ENCODE measurements at regions not wholly inside any gene's neighbourhood (a gene's known extent, or its start where the extent isn't known, plus 50 kb on each side); places are given as distances from the start of the nearest gene placed in this dataset.

DNA sequence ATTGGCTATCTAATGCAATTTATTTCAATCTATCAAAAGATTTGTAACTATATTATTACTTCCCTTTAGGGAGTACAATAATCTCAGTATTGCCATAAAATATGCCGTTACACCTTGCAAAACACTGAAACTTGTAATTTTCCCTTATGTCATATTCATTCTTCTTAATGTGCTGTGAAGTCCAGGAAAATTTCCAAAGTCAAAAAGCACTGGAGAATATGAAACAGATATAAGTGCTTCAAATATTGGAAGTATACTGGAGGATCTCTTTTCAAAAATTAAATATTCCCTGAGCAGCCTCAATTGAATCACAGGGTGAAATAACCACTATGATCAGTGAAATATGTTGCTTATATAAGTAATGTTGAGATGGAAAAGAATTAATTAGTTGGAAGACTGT, 356.0 kb downstream of the PPP1R3A start:
- TF ChIP-seq, protein P1, sequence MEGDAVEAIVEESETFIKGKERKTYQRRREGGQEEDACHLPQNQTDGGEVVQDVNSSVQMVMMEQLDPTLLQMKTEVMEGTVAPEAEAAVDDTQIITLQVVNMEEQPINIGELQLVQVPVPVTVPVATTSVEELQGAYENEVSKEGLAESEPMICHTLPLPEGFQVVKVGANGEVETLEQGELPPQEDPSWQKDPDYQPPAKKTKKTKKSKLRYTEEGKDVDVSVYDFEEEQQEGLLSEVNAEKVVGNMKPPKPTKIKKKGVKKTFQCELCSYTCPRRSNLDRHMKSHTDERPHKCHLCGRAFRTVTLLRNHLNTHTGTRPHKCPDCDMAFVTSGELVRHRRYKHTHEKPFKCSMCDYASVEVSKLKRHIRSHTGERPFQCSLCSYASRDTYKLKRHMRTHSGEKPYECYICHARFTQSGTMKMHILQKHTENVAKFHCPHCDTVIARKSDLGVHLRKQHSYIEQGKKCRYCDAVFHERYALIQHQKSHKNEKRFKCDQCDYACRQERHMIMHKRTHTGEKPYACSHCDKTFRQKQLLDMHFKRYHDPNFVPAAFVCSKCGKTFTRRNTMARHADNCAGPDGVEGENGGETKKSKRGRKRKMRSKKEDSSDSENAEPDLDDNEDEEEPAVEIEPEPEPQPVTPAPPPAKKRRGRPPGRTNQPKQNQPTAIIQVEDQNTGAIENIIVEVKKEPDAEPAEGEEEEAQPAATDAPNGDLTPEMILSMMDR (conservative IDR thresholded peaks at IDR 0.05): no peak
- TF ChIP-seq ZFX (IDR thresholded peaks at IDR 0.05): no peak

Measured in C4-2B (cell line).